ENCODE measurements at regions not wholly inside any gene's neighbourhood (a gene's known extent, or its start where the extent isn't known, plus 50 kb on each side); places are given as distances from the start of the nearest gene placed in this dataset.

DNA sequence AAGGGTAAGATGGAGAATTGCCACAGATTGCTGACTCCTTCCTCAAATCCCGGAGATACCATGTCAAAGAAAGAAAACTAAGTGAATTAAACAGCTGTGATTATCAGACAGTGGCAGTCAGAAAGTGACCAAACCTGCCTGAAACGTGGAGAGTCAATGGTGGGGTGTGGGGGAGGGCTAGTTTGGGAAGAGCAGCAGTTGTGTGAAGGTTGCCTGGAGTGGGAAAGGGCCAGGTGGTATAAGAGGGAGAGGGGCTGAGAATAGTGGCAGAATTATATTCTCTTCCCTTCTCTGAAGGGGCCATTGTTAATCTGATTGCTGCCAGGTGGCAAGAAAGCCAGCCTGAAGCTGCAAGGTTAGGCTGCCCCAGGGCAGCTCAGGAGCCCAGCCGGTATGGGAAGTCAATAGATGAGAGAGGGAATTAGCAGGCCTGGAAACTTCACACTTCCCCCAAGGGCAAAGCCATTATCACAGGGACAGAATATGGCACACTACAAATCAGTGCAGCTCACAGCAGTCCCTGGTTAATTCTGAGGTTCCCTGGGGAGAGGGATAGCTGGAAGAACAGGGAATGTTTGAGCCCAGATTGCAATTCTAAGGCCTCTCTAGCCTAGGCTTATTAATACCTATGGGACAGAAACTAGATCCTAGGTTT is 83.9 kb upstream of the ITGB1 start:
- no peaks in the 10 kb centered on the region; the same call in 1 of the 2 replicates for H3K27me3 ChIP-seq (ENCODE audit: low read depth, low read length)
- no peaks in the 10 kb centered on the region for H3K36me3 ChIP-seq (replicated peaks; ENCODE audit: low read depth, low read length)
- no peaks in the 10 kb centered on the region for H4K20me1 ChIP-seq (ENCODE audit: insufficient read depth, low read length)
- no peak overlapping the region for H3K4me2 ChIP-seq (ENCODE audit: low read length)
- no peak overlapping the region for H3K4me3 ChIP-seq (ENCODE audit: low read length)
- H2AFZ ChIP-seq (ENCODE audit: low read depth, low read length) = no peak overlapping the region
- H3K9ac ChIP-seq (ENCODE audit: low read length) = no peak overlapping the region
- H3K4me1 ChIP-seq (ENCODE audit: low read length) = no peaks in the 10 kb centered on the region
- TF ChIP-seq, protein P1, sequence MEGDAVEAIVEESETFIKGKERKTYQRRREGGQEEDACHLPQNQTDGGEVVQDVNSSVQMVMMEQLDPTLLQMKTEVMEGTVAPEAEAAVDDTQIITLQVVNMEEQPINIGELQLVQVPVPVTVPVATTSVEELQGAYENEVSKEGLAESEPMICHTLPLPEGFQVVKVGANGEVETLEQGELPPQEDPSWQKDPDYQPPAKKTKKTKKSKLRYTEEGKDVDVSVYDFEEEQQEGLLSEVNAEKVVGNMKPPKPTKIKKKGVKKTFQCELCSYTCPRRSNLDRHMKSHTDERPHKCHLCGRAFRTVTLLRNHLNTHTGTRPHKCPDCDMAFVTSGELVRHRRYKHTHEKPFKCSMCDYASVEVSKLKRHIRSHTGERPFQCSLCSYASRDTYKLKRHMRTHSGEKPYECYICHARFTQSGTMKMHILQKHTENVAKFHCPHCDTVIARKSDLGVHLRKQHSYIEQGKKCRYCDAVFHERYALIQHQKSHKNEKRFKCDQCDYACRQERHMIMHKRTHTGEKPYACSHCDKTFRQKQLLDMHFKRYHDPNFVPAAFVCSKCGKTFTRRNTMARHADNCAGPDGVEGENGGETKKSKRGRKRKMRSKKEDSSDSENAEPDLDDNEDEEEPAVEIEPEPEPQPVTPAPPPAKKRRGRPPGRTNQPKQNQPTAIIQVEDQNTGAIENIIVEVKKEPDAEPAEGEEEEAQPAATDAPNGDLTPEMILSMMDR (IDR thresholded peaks at IDR 0.05; ENCODE audit: low read depth, low read length) = no peak
- no peak for TF ChIP-seq EZH2phosphoT487 (IDR thresholded peaks at IDR 0.05; ENCODE audit: low read depth)
- H3K9me3 ChIP-seq (ENCODE audit: insufficient read depth, low read length) = no peaks in the 10 kb centered on the region
- no peaks in the 10 kb centered on the region for H3K79me2 ChIP-seq (ENCODE audit: low read length)
- H3K27ac ChIP-seq (ENCODE audit: low read length) = no peak overlapping the region

DNA sequence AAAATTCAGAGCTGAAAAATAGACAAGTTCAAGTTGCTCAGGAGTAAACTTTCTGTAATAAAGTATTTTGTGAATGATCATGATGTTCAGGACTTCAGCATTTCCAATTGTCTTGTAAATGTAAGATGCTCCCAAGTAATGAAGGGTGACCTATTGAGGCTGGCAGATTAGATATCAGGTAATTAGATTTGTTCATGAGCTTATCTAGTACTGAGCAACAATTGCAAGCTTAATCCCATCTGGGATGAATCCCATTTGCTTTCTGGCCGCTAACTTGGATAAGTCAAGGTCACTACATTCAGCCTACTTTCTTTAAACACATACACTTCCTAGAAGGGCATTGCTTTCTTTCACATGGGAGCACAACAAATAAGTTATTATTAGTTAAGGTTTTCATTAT is 82.4 kb upstream of the ITGB1 start:
- Histone ChIP-seq H3K9me3 (ENCODE audit: insufficient read depth, low read length) (no peaks in the 10 kb centered on the region), H3K4me2 (ENCODE audit: low read length) (no peak overlapping the region), H3K4me1 (ENCODE audit: low read length) (no peaks in the 10 kb centered on the region), H3K79me2 (ENCODE audit: low read length) (no peaks in the 10 kb centered on the region), H3K9ac (ENCODE audit: low read length) (no peak overlapping the region), H2AFZ (ENCODE audit: low read depth, low read length) (no peak overlapping the region), H4K20me1 (ENCODE audit: insufficient read depth, low read length) (no peaks in the 10 kb centered on the region), H3K27me3 (ENCODE audit: low read depth, low read length) (no peaks in the 10 kb centered on the region; the same call in 1 of the 2 replicates), H3K36me3 (replicated peaks; ENCODE audit: low read depth, low read length) (no peaks in the 10 kb centered on the region), H3K4me3 (ENCODE audit: low read length) (no peak overlapping the region), H3K27ac (ENCODE audit: low read length) (no peak overlapping the region)
- no peak for TF ChIP-seq EZH2phosphoT487 (IDR thresholded peaks at IDR 0.05; ENCODE audit: low read depth)
- TF ChIP-seq, protein P1 (IDR thresholded peaks at IDR 0.05; ENCODE audit: low read depth, low read length) = no peak

DNA sequence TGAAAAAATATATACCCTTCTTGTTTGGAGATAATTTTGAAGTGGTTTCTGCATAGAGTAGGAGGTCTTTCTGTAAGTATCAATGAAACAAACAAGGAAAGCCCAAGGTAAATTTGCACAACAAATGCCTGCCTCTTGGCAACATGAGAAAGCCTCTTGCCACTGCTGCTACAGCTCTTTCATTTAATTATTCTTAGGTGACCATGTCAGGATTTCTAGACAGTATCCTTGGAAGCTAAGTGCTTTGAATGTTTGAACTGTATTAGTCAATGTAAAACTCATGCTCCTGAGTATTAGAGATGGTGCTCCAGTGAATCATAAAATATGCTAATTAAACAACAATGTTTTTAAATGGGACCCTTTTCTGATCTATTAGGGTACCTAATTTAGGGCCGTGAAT is 81.2 kb upstream of the ITGB1 start:
- Histone ChIP-seq H3K9me3 (ENCODE audit: insufficient read depth, low read length) (no peaks in the 10 kb centered on the region), H3K27me3 (ENCODE audit: low read depth, low read length) (no peaks in the 10 kb centered on the region; the same call in 1 of the 2 replicates), H3K9ac (ENCODE audit: low read length) (no peak overlapping the region), H2AFZ (ENCODE audit: low read depth, low read length) (no peak overlapping the region), H3K4me3 (ENCODE audit: low read length) (no peak overlapping the region), H3K36me3 (replicated peaks; ENCODE audit: low read depth, low read length) (no peaks in the 10 kb centered on the region), H3K27ac (ENCODE audit: low read length) (no peak overlapping the region), H3K4me1 (ENCODE audit: low read length) (no peaks in the 10 kb centered on the region), H3K4me2 (ENCODE audit: low read length) (no peak overlapping the region), H3K79me2 (ENCODE audit: low read length) (no peaks in the 10 kb centered on the region), H4K20me1 (ENCODE audit: insufficient read depth, low read length) (no peaks in the 10 kb centered on the region)
- TF ChIP-seq EZH2phosphoT487 (IDR thresholded peaks at IDR 0.05; ENCODE audit: low read depth) = no peak
- TF ChIP-seq, protein P1 (IDR thresholded peaks at IDR 0.05; ENCODE audit: low read depth, low read length) = no peak

DNA sequence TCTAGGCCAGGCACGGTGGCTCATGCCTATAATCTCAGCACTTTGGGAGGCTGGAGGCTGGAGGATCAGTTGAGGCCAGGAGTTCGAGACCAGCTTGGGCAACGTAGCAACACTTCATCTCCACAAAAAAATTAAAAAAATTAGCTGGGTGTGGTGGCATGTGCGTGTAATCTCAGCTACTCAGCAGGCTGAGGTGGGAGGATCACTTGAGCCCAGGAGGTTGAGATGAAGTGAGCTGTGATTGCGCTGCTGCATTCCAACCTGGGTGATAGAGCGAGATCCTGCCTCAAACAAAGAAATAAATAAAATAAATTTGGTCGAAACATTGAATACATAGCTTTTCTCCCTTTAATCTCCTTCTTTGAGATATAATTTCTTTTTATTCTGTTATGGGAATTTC is 80.6 kb upstream of the ITGB1 start:
- no peaks in the 10 kb centered on the region for H3K4me1 ChIP-seq (ENCODE audit: low read length)
- H3K27ac ChIP-seq (ENCODE audit: low read length) = no peak overlapping the region
- H3K9me3 ChIP-seq (ENCODE audit: insufficient read depth, low read length) = no peaks in the 10 kb centered on the region
- TF ChIP-seq, protein P1 (IDR thresholded peaks at IDR 0.05; ENCODE audit: low read depth, low read length) = no peak
- TF ChIP-seq EZH2phosphoT487 (IDR thresholded peaks at IDR 0.05; ENCODE audit: low read depth) = no peak
- no peak overlapping the region for H3K4me2 ChIP-seq (ENCODE audit: low read length)
- H2AFZ ChIP-seq (ENCODE audit: low read depth, low read length) = no peak overlapping the region
- H4K20me1 ChIP-seq (ENCODE audit: insufficient read depth, low read length) = no peaks in the 10 kb centered on the region
- H3K27me3 ChIP-seq (ENCODE audit: low read depth, low read length) = no peaks in the 10 kb centered on the region; the same call in 1 of the 2 replicates
- no peaks in the 10 kb centered on the region for H3K36me3 ChIP-seq (replicated peaks; ENCODE audit: low read depth, low read length)
- H3K79me2 ChIP-seq (ENCODE audit: low read length) = no peaks in the 10 kb centered on the region
- H3K4me3 ChIP-seq (ENCODE audit: low read length) = no peak overlapping the region
- no peak overlapping the region for H3K9ac ChIP-seq (ENCODE audit: low read length)
